ENCODE measurements at regions not wholly inside any gene's neighbourhood (a gene's known extent, or its start where the extent isn't known, plus 50 kb on each side); places are given as distances from the start of the nearest gene placed in this dataset.

- Histone ChIP-seq H3K79me2 (ENCODE audit: insufficient read depth, low read depth, low read length) (no peaks in the 10 kb centered on the region), H4K20me1 (ENCODE audit: insufficient read depth, low read length) (no peaks in the 10 kb centered on the region), H3K9me2 (ENCODE audit: insufficient read depth, low read length) (no peaks in the 10 kb centered on the region), H3K4me3 (ENCODE audit: low read depth, low read length, poor library complexity, severe bottlenecking) (no peak overlapping the region), H3K36me3 (ENCODE audit: insufficient read depth, low read length) (no peaks in the 10 kb centered on the region), H3K27ac (ENCODE audit: low read depth, low read length, poor library complexity, severe bottlenecking) (no peak overlapping the region), H2AFZ (ENCODE audit: low read length) (no peak overlapping the region), H3K4me1 (ENCODE audit: insufficient read depth, low read length, poor library complexity, severe bottlenecking) (no peaks in the 10 kb centered on the region), H3K4me2 (ENCODE audit: low read length) (no peak overlapping the region), H3K9me3 (ENCODE audit: low read length) (no peaks in the 10 kb centered on the region)
- ChIA-PET CTCF (ENCODE audit: unreplicated experiment) (no interaction called here), POLR2A (no interaction called here)
- no peak for TF ChIP-seq EZH2phosphoT487 (IDR thresholded peaks at IDR 0.05; ENCODE audit: borderline replicate concordance, low read depth, low read length)
- TF ChIP-seq CTCF (conservative IDR thresholded peaks at IDR 0.05; ENCODE audit: low read length), result no peak
- no TSS peak for BruUV-seq (replicated peaks)
- DNase-seq (ENCODE audit: low spot score), result no peak
- intact Hi-C loops (cut with micrococcal nuclease; ENCODE audit: unreplicated experiment), result no loop called here
Observed at GRCh38 chr21:36571556-36571955, 91.6 kb upstream of the CLDN14 start.

GRCh38 chr21:36572039-36572438 lies 92.1 kb upstream of the CLDN14 start:
- intact Hi-C loops (cut with micrococcal nuclease; ENCODE audit: unreplicated experiment), result no loop called here
- Histone ChIP-seq H3K27ac (ENCODE audit: low read depth, low read length, poor library complexity, severe bottlenecking) (no peak overlapping the region), H3K36me3 (ENCODE audit: insufficient read depth, low read length) (no peaks in the 10 kb centered on the region), H3K4me3 (ENCODE audit: low read depth, low read length, poor library complexity, severe bottlenecking) (no peak overlapping the region), H2AFZ (ENCODE audit: low read length) (no peak overlapping the region), H3K4me2 (ENCODE audit: low read length) (no peak overlapping the region), H3K4me1 (ENCODE audit: insufficient read depth, low read length, poor library complexity, severe bottlenecking) (no peaks in the 10 kb centered on the region), H3K79me2 (ENCODE audit: insufficient read depth, low read depth, low read length) (no peaks in the 10 kb centered on the region), H3K9me3 (ENCODE audit: low read length) (no peaks in the 10 kb centered on the region), H3K9me2 (ENCODE audit: insufficient read depth, low read length) (no peaks in the 10 kb centered on the region), H4K20me1 (ENCODE audit: insufficient read depth, low read length) (no peaks in the 10 kb centered on the region)
- TF ChIP-seq CTCF (conservative IDR thresholded peaks at IDR 0.05; ENCODE audit: low read length), result no peak
- TF ChIP-seq EZH2phosphoT487 (IDR thresholded peaks at IDR 0.05; ENCODE audit: borderline replicate concordance, low read depth, low read length), result no peak
- BruUV-seq (replicated peaks), result no TSS peak
- ChIA-PET POLR2A (interaction anchor here (0.6 kb wide), 2 partner anchors 139 to 1247 kb away, joined by 3 read pairs; no protein-coding TSS in a partner anchor), CTCF (ENCODE audit: unreplicated experiment) (no interaction called here)
- no peak for DNase-seq (ENCODE audit: low spot score)

- Histone ChIP-seq H3K9me3 (ENCODE audit: low read length) (no peaks in the 10 kb centered on the region), H3K9me2 (ENCODE audit: insufficient read depth, low read length) (no peaks in the 10 kb centered on the region), H4K20me1 (ENCODE audit: insufficient read depth, low read length) (no peaks in the 10 kb centered on the region), H3K79me2 (ENCODE audit: insufficient read depth, low read depth, low read length) (no peaks in the 10 kb centered on the region), H3K4me1 (ENCODE audit: insufficient read depth, low read length, poor library complexity, severe bottlenecking) (peaks cover 4% of the 10 kb centered on the region), H3K4me2 (ENCODE audit: low read length) (no peak overlapping the region), H2AFZ (ENCODE audit: low read length) (no peak overlapping the region), H3K4me3 (ENCODE audit: low read depth, low read length, poor library complexity, severe bottlenecking) (no peak overlapping the region), H3K27ac (ENCODE audit: low read depth, low read length, poor library complexity, severe bottlenecking) (no peak overlapping the region), H3K36me3 (ENCODE audit: insufficient read depth, low read length) (no peaks in the 10 kb centered on the region)
- BruUV-seq (replicated peaks), result no TSS peak
- ChIA-PET CTCF (ENCODE audit: unreplicated experiment) (no interaction called here), POLR2A (interaction anchor here (0.5 kb wide), 2 partner anchors 257 to 548 kb away, joined by 3 to 4 read pairs; no protein-coding TSS in a partner anchor)
- no peak for DNase-seq (ENCODE audit: low spot score)
- TF ChIP-seq EZH2phosphoT487 (IDR thresholded peaks at IDR 0.05; ENCODE audit: borderline replicate concordance, low read depth, low read length) (no peak), CTCF (conservative IDR thresholded peaks at IDR 0.05; ENCODE audit: low read length) (no peak)
- intact Hi-C loops (cut with micrococcal nuclease; ENCODE audit: unreplicated experiment), result no loop called here
Observed at GRCh38 chr21:36575306-36575705, 95.4 kb upstream of the CLDN14 start.

Measured in OCI-LY7 (cell line).